OCI-LY3 (cell line): ENCODE measurements at regions not wholly inside any gene's neighbourhood (a gene's known extent, or its start where the extent isn't known, plus 50 kb on each side); places are given as distances from the start of the nearest gene placed in this dataset.

Experiments used
- CTCF ChIP-seq: fragments of 200-600, 300-600 bp; sonication (generic); IDR thresholded peaks from 2 replicates; pipeline ENCODE4 v1.5.1; 2014; ENCODE audit warnings: antibody characterized with exemption, low read length, low read depth
- EZH2phosphoT487 ChIP-seq: fragments of 200-600 bp; shearing (Covaris generic); IDR thresholded peaks from 2 replicates; pipeline ENCODE4 v1.6.1; 2018; ENCODE audit warnings: antibody characterized with exemption, mixed run types, low read depth

DNA sequence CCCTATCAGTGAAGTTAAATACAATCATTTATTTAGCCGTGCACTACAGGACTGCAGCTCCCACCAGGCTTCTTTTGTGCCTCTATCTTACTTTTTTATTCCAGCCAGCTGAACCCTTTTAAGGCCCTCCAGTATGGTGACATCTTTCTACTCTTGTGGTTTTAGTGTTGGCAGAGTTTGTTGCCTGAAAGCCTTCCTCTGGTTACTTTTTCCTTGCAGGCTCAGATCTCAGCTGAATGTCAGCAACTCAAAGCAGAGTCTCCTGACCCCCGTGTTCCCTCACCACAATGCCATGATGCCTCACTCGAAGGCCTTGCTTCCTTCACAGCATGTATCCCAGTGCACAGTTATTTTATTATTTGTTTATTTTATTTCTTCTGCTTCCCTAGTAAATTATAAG lies 818.9 kb upstream of the LCORL start:
- no peak for TF ChIP-seq EZH2phosphoT487
- no peak for TF ChIP-seq CTCF
